Pancreas (tissue), 10 donors: ENCODE measurements at regions not wholly inside any gene's neighbourhood (a gene's known extent, or its start where the extent isn't known, plus 50 kb on each side); places are given as distances from the start of the nearest gene placed in this dataset.

Experiments used
- ATAC-seq, 4 donors: fragments of 200-7000 bp; cut with Tn5 transposase; one replicate each; pipeline versions ENCODE4 v1.8.0 to v1.9.1; 2020; ENCODE audit warnings: mild to moderate bottlenecking in 4 of 4, moderate library complexity in 4 of 4
- DNase-seq, 6 donors: peaks; one replicate each; pipeline ENCODE4 v3.0.0-alpha.2; 2020
- FAIRE-seq: peaks from 2 replicates; lab custom pipeline; 2012; peaks lifted over from hg19 to GRCh38; lab: Jason Lieb, UNC
- H3K27ac ChIP-seq, 4 donors: fragments of 200-600 bp; sonication (generic); 1 replicate in 3 of 4; 2 replicates in 1 of 4; pipeline versions ENCODE4 v1.5.0 to v1.8.0; 2020
- H3K27me3 ChIP-seq, 4 donors: fragments of 200-600 bp; one replicate each; pipeline ENCODE4 v1.8.0; 2021
- H3K36me3 ChIP-seq, 3 donors: fragments of 200-600 bp; sonication (generic) in 1 of 3; one replicate each; pipeline versions ENCODE4 v1.5.0 to v1.8.0; 2020 to 2021
- H3K4me1 ChIP-seq, 3 donors: fragments of 200-600 bp; one replicate each; pipeline ENCODE4 v1.8.0; 2021
- H3K4me3 ChIP-seq, 4 donors: fragments of 200-600 bp; sonication (generic) in 2 of 4; one replicate each; pipeline versions ENCODE4 v1.5.0 to v1.8.0; 2020 to 2021
- H3K9me3 ChIP-seq, 4 donors: fragments of 200-600 bp; one replicate each; pipeline ENCODE4 v1.8.0; 2021
- WGBS, 2 donors: extraction: QIAGEN DNeasy Blood & Tissue Kit; methylation state at CpG; one replicate each; pipeline ENCODE4 v1.1.7; 2013; 5-methylcytosine and 5-hydroxymethylcytosine counted together
- intact Hi-C, 3 donors: fragments of 100-400 bp; cut with DNase I; formaldehyde crosslinking; loops; one replicate each; pipeline versions ENCODE4 v1.11.1 to v1.14.2; 2022
- TF ChIP-seq, protein P1 (sequence below), 4 donors: fragments of 200-600 bp; sonication (generic) in 3 of 4; IDR thresholded peaks; one replicate each; pipeline versions ENCODE4 v1.5.0 to v1.8.0; 2021; ENCODE audit warnings: antibody characterized with exemption in 4 of 4
- donor health status: healthy with polysubstance abuse.
- donor health status: DM: no; HTN: no; CAD: no; lungs with moderate emphysema.
- donor health status: DM: no; HTN: no; CAD: no.
- donor health status: control.
- donor health status: control.
- donor health status: Bipolar disorder and iron deficiency.
- donor health status: DM: yes; HTN: yes; CAD: no.
- donor health status: DM: no; HTN: no; CAD: no.
- donor health status: DM: no; HTN: no; CAD: no.
- donor health status: DM: yes; HTN: yes; CAD: no.

DNA sequence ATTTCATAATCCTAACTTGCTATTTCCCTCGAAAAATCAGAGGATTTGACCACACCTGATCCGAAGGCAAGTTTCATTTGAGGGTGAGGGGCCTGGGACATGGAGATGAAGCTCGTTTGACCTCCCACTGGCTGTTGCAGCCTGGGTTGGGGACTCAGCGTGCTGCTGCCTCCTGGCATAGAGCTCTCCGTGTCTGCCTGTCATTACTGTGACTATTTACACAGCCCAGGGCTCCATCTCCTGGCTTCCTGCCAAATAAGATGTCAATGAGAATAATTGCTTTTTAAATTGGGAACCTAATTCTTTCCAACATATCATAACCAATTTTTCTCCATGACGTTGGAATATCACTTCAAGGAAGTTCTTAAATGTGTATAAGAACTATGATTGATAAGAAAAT lies 139.3 kb upstream of the COBL start:
- Histone ChIP-seq H3K9me3 (no peaks in the 10 kb centered on the region), H3K4me1 (no peaks in the 10 kb centered on the region), H3K27ac (no peak overlapping the region), H3K27me3 (no peaks in the 10 kb centered on the region), H3K36me3 (no peaks in the 10 kb centered on the region), H3K4me3 (no peak overlapping the region)
- WGBS, 2 donors: 12 to 14% methylated on average over 6 of the region's 6 CpGs
- intact Hi-C loops: no loop called here
- TF ChIP-seq, protein P1, sequence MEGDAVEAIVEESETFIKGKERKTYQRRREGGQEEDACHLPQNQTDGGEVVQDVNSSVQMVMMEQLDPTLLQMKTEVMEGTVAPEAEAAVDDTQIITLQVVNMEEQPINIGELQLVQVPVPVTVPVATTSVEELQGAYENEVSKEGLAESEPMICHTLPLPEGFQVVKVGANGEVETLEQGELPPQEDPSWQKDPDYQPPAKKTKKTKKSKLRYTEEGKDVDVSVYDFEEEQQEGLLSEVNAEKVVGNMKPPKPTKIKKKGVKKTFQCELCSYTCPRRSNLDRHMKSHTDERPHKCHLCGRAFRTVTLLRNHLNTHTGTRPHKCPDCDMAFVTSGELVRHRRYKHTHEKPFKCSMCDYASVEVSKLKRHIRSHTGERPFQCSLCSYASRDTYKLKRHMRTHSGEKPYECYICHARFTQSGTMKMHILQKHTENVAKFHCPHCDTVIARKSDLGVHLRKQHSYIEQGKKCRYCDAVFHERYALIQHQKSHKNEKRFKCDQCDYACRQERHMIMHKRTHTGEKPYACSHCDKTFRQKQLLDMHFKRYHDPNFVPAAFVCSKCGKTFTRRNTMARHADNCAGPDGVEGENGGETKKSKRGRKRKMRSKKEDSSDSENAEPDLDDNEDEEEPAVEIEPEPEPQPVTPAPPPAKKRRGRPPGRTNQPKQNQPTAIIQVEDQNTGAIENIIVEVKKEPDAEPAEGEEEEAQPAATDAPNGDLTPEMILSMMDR (IDR thresholded peaks at IDR 0.05): no peak
- FAIRE-seq: no peak
- DNase-seq: no peak
- no peak for ATAC-seq

- intact Hi-C loops: no loop called here
- TF ChIP-seq, protein P1 (IDR thresholded peaks at IDR 0.05): no peak
- DNase-seq (no peak), ATAC-seq (no peak), FAIRE-seq (no peak)
- Histone ChIP-seq H3K9me3 (no peaks in the 10 kb centered on the region), H3K27ac (no peak overlapping the region), H3K27me3 (no peaks in the 10 kb centered on the region), H3K4me1 (no peaks in the 10 kb centered on the region), H3K4me3 (no peak overlapping the region), H3K36me3 (no peaks in the 10 kb centered on the region)
- WGBS, 2 donors: 31 to 34% methylated on average over 3 of the region's 3 CpGs
Observed at GRCh38 chr7:51455513-51455912, 138.9 kb upstream of the COBL start.

- WGBS, 2 donors: 71 to 72% methylated on average over 3 of the region's 3 CpGs
- Histone ChIP-seq H3K27ac (no peak overlapping the region), H3K4me1 (no peaks in the 10 kb centered on the region), H3K27me3 (no peaks in the 10 kb centered on the region), H3K4me3 (no peak overlapping the region), H3K36me3 (no peaks in the 10 kb centered on the region), H3K9me3 (no peaks in the 10 kb centered on the region)
- intact Hi-C loops: no loop called here
- no peak for DNase-seq
- ATAC-seq: no peak
- TF ChIP-seq, protein P1 (IDR thresholded peaks at IDR 0.05): no peak
- FAIRE-seq: no peak
Observed at GRCh38 chr7:51455086-51455485, 138.5 kb upstream of the COBL start.

DNA sequence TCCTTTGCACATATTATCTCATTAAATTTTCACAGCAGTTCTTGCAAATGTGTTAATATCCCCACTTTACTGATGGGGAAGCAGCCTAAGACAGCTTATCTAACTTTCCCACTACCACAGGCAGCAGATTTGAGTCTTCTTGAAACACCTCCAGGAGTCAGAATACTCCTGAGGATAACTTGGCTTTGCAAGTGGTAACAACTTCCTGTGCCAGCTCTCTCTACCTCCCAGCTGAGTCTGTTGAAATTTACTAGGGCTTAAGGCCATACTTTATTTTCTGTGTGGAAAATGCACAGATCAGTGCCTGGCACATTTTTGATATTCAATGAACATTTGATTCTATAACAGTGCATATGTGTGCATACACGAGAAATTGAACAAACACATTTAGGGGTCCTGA lies 136.1 kb upstream of the COBL start:
- intact Hi-C loops: no loop called here
- H3K4me3 ChIP-seq: no peak overlapping the region
- H3K9me3 ChIP-seq: no peaks in the 10 kb centered on the region
- no peak overlapping the region for H3K27ac ChIP-seq
- FAIRE-seq: no peak
- DNase-seq: no peak
- H3K27me3 ChIP-seq: no peaks in the 10 kb centered on the region
- 85 to 94% methylated on average over 1 of the region's 1 CpG for WGBS, 2 donors
- H3K36me3 ChIP-seq: no peaks in the 10 kb centered on the region
- ATAC-seq: no peak
- TF ChIP-seq, protein P1 (IDR thresholded peaks at IDR 0.05): no peak
- no peaks in the 10 kb centered on the region for H3K4me1 ChIP-seq

- DNase-seq: no peak
- no peaks in the 10 kb centered on the region for H3K36me3 ChIP-seq
Observed at GRCh38 chr7:51451751-51452476, 135.3 kb upstream of the COBL start.

More at GRCh38 chr7:51451751-51452476, 135.3 kb upstream of the COBL start:
- WGBS, 2 donors: 44 to 56% methylated on average over 10 of the region's 10 CpGs
- intact Hi-C loops: no loop called here
- H3K4me3 ChIP-seq: no peak overlapping the region
- TF ChIP-seq, protein P1 (IDR thresholded peaks at IDR 0.05): no peak
- no peak overlapping the region for H3K27ac ChIP-seq
- H3K9me3 ChIP-seq: no peaks in the 10 kb centered on the region
- H3K27me3 ChIP-seq: no peaks in the 10 kb centered on the region
- H3K4me1 ChIP-seq: no peaks in the 10 kb centered on the region
- FAIRE-seq: no peak
- no peak for ATAC-seq
